ENCODE measurements at regions not wholly inside any gene's neighbourhood (a gene's known extent, or its start where the extent isn't known, plus 50 kb on each side); places are given as distances from the start of the nearest gene placed in this dataset.

GRCh38 chr20:60926831-60927230, 325.2 kb upstream of the CDH4 start (continued):
- TF ChIP-seq CTCF (IDR thresholded peaks at IDR 0.05) (no peak), JUND (IDR thresholded peaks at IDR 0.05) (no peak), USF2 (IDR thresholded peaks at IDR 0.05; ENCODE audit: borderline replicate concordance, low read depth, low read length) (no peak), CHD2 (IDR thresholded peaks at IDR 0.05; ENCODE audit: low read length, partially characterized antibody) (no peak), GABPA (IDR thresholded peaks at IDR 0.05; ENCODE audit: low read depth) (no peak), GATA2 (CRISPR knock-in tag; IDR thresholded peaks at IDR 0.05) (no peak)

GRCh38 chr20:60928341-60928740, 323.7 kb upstream of the CDH4 start:
- ChIA-PET POLR2A (no interaction called here), CTCF (no interaction called here)
- WGBS (ENCODE audit: low lambda C conversion rate) = 10% methylated on average over 1 of the region's 1 CpG
- Histone ChIP-seq H4K20me1 (ENCODE audit: insufficient read depth) (no peaks in the 10 kb centered on the region), H3K9me3 (no peaks in the 10 kb centered on the region), H3K9me2 (no peaks in the 10 kb centered on the region), H3K27ac (ENCODE audit: low read depth in 2 of 2, low read length in 1 of 2) (no peak overlapping the region), H3K27me3 (ENCODE audit: insufficient read depth) (no peaks in the 10 kb centered on the region), H3F3A (replicated peaks; ENCODE audit: insufficient read depth) (no peaks in the 10 kb centered on the region), H3K4me3 (ENCODE audit: low read depth in 2 of 2, low read length in 1 of 2) (no peak overlapping the region), H3K4me1 (ENCODE audit: control insufficient read depth in 1 of 2, insufficient read depth in 2 of 2, low read depth in 1 of 2, low read length in 1 of 2) (no peaks in the 10 kb centered on the region), H3K79me2 (ENCODE audit: insufficient read depth) (no peaks in the 10 kb centered on the region), H3K4me2 (no peak overlapping the region), H2AFZ (ENCODE audit: low read depth) (no peak overlapping the region), H3K9ac (no peak overlapping the region), H3K36me3 (replicated peaks in 1 of 2; ENCODE audit: control insufficient read depth in 1 of 2, insufficient read depth in 2 of 2, low read length in 1 of 2) (no peaks in the 10 kb centered on the region)
- TF ChIP-seq ELF1 (IDR thresholded peaks at IDR 0.05) (no peak), EP300 (IDR thresholded peaks at IDR 0.05; ENCODE audit: borderline replicate concordance in 1 of 2, low read depth in 1 of 2, low read length in 1 of 2) (no peak), MAX (IDR thresholded peaks at IDR 0.05; ENCODE audit: low read depth) (no peak), RCOR1 (IDR thresholded peaks at IDR 0.05; ENCODE audit: low read length) (no peak), RAD21 (IDR thresholded peaks at IDR 0.05; ENCODE audit: low read length) (no peak), PBX3 (IDR thresholded peaks at IDR 0.05) (no peak), REST (IDR thresholded peaks at IDR 0.05; ENCODE audit: low read depth, low read length) (no peak), TCF12 (IDR thresholded peaks at IDR 0.05) (no peak), IRF3 (IDR thresholded peaks at IDR 0.05; ENCODE audit: low read depth, low read length) (no peak), CHD2 (IDR thresholded peaks at IDR 0.05; ENCODE audit: low read length, partially characterized antibody) (no peak)
- DNase-seq = no peak

Data from SK-N-SH (cell line).